ENCODE measurements at regions not wholly inside any gene's neighbourhood (a gene's known extent, or its start where the extent isn't known, plus 50 kb on each side); places are given as distances from the start of the nearest gene placed in this dataset.

- no peaks in the 10 kb centered on the region for H3K36me3 ChIP-seq (ENCODE audit: control insufficient read depth in 2 of 3, insufficient read depth in 3 of 3, low read length in 3 of 3)
- H3K4me3 ChIP-seq (ENCODE audit: low read length in 3 of 3) = no peak overlapping the region
- H3K4me1 ChIP-seq (ENCODE audit: control insufficient read depth in 2 of 3, insufficient read depth in 2 of 3, low read depth in 1 of 3, low read length in 3 of 3) = peaks cover 0 to 5% (median 0%) of the 10 kb centered on the region in 3 donors
- H3K9ac ChIP-seq (ENCODE audit: low read length in 3 of 3) = no peak overlapping the region
- DNase-seq = no peak
- H3K27me3 ChIP-seq (ENCODE audit: control insufficient read depth, insufficient read depth, low read length) = no peaks in the 10 kb centered on the region
- TF ChIP-seq CTCF (IDR thresholded peaks at IDR 0.05; ENCODE audit: borderline replicate concordance, extremely low read depth, insufficient read depth) = no peak
- H3K9me3 ChIP-seq (ENCODE audit: control insufficient read depth in 2 of 3, insufficient read depth in 1 of 3, low read length in 3 of 3) = no peaks in the 10 kb centered on the region
- no peak for FAIRE-seq
- intact Hi-C loops (cut with DNase I) = no loop called here
- H3K27ac ChIP-seq (ENCODE audit: low read depth in 2 of 2, low read length in 2 of 2) = no peak overlapping the region
Measured at GRCh38 chr6:131363947-131364834, 208.8 kb upstream of the ARG1 start.

- H3K4me3 ChIP-seq (ENCODE audit: low read length in 3 of 3) = no peak overlapping the region
- no peaks in the 10 kb centered on the region for H3K27me3 ChIP-seq (ENCODE audit: control insufficient read depth, insufficient read depth, low read length)
- intact Hi-C loops (cut with DNase I) = no loop called here
- H3K27ac ChIP-seq (ENCODE audit: low read depth in 2 of 2, low read length in 2 of 2) = no peak overlapping the region
- H3K4me1 ChIP-seq (ENCODE audit: control insufficient read depth in 2 of 3, insufficient read depth in 2 of 3, low read depth in 1 of 3, low read length in 3 of 3) = peaks cover 0 to 5% (median 0%) of the 10 kb centered on the region in 3 donors
- FAIRE-seq (no peak), DNase-seq (no peak)
- H3K9me3 ChIP-seq (ENCODE audit: control insufficient read depth in 2 of 3, insufficient read depth in 1 of 3, low read length in 3 of 3) = no peaks in the 10 kb centered on the region
- TF ChIP-seq CTCF (IDR thresholded peaks at IDR 0.05; ENCODE audit: borderline replicate concordance, extremely low read depth, insufficient read depth) = no peak
- H3K36me3 ChIP-seq (ENCODE audit: control insufficient read depth in 2 of 3, insufficient read depth in 3 of 3, low read length in 3 of 3) = no peaks in the 10 kb centered on the region
- H3K9ac ChIP-seq (ENCODE audit: low read length in 3 of 3) = no peak overlapping the region
Measured at GRCh38 chr6:131366223-131366622, 206.8 kb upstream of the ARG1 start.

GRCh38 chr6:131367206-131367873 lies 205.7 kb upstream of the ARG1 start:
- no peaks in the 10 kb centered on the region for H3K9me3 ChIP-seq (ENCODE audit: control insufficient read depth in 2 of 3, insufficient read depth in 1 of 3, low read length in 3 of 3)
- no peak for DNase-seq

More at GRCh38 chr6:131367206-131367873, 205.7 kb upstream of the ARG1 start:
- Histone ChIP-seq H3K27me3 (ENCODE audit: control insufficient read depth, insufficient read depth, low read length) (no peaks in the 10 kb centered on the region), H3K9ac (ENCODE audit: low read length in 3 of 3) (no peak overlapping the region), H3K36me3 (ENCODE audit: control insufficient read depth in 2 of 3, insufficient read depth in 3 of 3, low read length in 3 of 3) (no peaks in the 10 kb centered on the region), H3K4me3 (ENCODE audit: low read length in 3 of 3) (no peak overlapping the region), H3K4me1 (ENCODE audit: control insufficient read depth in 2 of 3, insufficient read depth in 2 of 3, low read depth in 1 of 3, low read length in 3 of 3) (peaks cover 0 to 5% (median 0%) of the 10 kb centered on the region in 3 donors), H3K27ac (ENCODE audit: low read depth in 2 of 2, low read length in 2 of 2) (no peak overlapping the region)
- TF ChIP-seq CTCF (IDR thresholded peaks at IDR 0.05; ENCODE audit: borderline replicate concordance, extremely low read depth, insufficient read depth) = no peak
- no peak for FAIRE-seq
- intact Hi-C loops (cut with DNase I) = no loop called here
